ENCODE measurements at regions not wholly inside any gene's neighbourhood (a gene's known extent, or its start where the extent isn't known, plus 50 kb on each side); places are given as distances from the start of the nearest gene placed in this dataset.

DNA sequence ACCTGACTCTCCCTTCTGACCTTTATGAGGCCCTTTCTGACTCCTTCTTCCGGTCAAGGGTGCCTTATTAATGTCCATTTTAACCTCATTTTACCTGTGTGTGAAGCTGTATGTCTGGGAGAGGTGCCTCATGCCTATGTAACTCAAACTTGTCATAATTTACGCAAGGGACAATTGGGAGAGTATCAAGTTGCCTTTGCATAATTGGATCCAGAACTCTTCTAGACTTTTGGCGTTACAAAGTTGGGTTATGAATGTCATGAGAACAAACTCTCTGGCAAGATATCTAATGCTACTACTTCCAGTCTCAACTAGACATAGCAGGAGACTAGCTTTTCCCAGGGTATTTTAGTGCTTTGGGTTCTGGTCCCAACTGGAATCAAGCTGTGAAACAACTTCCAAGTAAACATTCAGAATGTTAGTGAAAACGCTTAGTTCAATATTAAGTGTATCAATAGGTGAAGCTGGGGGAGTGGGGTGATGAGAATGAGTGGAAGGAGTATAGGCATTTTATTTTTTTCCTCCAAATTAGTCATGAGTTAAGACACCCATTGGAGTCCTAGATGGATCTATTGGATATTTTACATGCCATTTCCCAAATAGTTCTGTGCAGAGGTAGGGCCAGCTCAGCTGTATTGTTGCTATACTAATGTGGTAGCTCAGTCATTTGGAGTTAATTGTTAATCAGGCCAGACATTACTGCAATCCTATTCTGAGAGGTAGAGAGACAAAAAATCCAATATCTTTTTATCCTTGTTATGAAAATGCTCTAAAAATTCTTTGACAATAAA, 159.9 kb downstream of the TFAP2B start:
- peak in 2 of 5 donors; percentile 32 to 35 for DNase-seq
- Histone ChIP-seq H3K27ac (ENCODE audit: low read depth in 2 of 2, low read length in 2 of 2) (peak overlapping the region; percentile 13 to 65), H3K4me3 (ENCODE audit: low read length in 3 of 3) (no peak overlapping the region), H3K27me3 (ENCODE audit: control insufficient read depth, insufficient read depth, low read length) (no peaks in the 10 kb centered on the region), H3K9me3 (ENCODE audit: control insufficient read depth in 2 of 3, insufficient read depth in 1 of 3, low read length in 3 of 3) (no peaks in the 10 kb centered on the region), H3K9ac (ENCODE audit: low read length in 3 of 3) (no peak overlapping the region), H3K36me3 (ENCODE audit: control insufficient read depth in 2 of 3, insufficient read depth in 3 of 3, low read length in 3 of 3) (no peaks in the 10 kb centered on the region), H3K4me1 (ENCODE audit: control insufficient read depth in 2 of 3, insufficient read depth in 2 of 3, low read depth in 1 of 3, low read length in 3 of 3) (peaks cover 0 to 5% (median 5%) of the 10 kb centered on the region in 3 donors)
- intact Hi-C loops (cut with DNase I) = no loop called here
- TF ChIP-seq, protein P1, sequence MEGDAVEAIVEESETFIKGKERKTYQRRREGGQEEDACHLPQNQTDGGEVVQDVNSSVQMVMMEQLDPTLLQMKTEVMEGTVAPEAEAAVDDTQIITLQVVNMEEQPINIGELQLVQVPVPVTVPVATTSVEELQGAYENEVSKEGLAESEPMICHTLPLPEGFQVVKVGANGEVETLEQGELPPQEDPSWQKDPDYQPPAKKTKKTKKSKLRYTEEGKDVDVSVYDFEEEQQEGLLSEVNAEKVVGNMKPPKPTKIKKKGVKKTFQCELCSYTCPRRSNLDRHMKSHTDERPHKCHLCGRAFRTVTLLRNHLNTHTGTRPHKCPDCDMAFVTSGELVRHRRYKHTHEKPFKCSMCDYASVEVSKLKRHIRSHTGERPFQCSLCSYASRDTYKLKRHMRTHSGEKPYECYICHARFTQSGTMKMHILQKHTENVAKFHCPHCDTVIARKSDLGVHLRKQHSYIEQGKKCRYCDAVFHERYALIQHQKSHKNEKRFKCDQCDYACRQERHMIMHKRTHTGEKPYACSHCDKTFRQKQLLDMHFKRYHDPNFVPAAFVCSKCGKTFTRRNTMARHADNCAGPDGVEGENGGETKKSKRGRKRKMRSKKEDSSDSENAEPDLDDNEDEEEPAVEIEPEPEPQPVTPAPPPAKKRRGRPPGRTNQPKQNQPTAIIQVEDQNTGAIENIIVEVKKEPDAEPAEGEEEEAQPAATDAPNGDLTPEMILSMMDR (IDR thresholded peaks at IDR 0.05; ENCODE audit: borderline replicate concordance, extremely low read depth, insufficient read depth) = no peak
- FAIRE-seq = no peak

DNA sequence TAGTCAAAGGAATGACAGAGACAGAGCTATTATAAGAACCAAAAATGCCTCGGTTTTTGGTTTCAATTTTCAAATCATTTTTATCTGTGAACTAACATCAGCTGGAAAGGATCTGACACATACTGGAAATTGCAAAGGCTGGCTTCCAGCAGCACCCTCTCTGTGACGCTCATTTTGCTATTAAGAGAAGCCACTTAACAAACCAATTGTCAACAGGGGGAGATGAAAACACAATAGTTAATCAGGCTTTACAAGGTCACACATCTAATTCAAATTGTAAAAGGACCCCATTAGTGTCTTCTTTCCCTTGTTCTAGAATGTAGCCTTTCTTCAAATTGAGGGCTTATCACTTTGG, 160.5 kb downstream of the TFAP2B start:
- DNase-seq (peak in 1 of 5 donors; percentile 7), FAIRE-seq (no peak)

DNA sequence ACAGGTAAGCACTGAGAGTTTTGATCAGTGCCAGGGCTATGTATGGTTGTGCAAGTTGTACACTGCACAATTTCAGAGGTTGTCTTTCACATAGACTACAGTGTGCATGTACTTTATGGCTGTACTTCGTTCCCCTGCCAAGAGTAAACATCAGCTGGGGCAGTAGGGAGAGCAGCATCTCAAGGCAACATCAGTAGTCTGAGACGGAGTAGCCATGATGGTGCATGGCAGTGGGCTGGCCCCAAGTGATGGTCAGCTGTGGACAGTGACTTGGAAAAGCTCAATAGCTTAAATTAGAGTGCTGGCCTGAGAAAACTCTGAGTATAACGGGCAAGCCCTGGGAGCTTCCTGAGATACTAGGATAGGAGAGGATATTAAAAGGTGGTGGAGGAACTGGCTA, 165.5 kb downstream of the TFAP2B start:
- H3K4me3 ChIP-seq (ENCODE audit: low read length in 3 of 3) = no peak overlapping the region
- no peaks in the 10 kb centered on the region for H3K9me3 ChIP-seq (ENCODE audit: control insufficient read depth in 2 of 3, insufficient read depth in 1 of 3, low read length in 3 of 3)
- no peak for FAIRE-seq
- no peak for DNase-seq
- no peak overlapping the region for H3K9ac ChIP-seq (ENCODE audit: low read length in 3 of 3)
- H3K4me1 ChIP-seq (ENCODE audit: control insufficient read depth in 2 of 3, insufficient read depth in 2 of 3, low read depth in 1 of 3, low read length in 3 of 3) = no peaks in the 10 kb centered on the region
- H3K27ac ChIP-seq (ENCODE audit: low read depth in 2 of 2, low read length in 2 of 2) = no peak overlapping the region
- TF ChIP-seq, protein P1 (IDR thresholded peaks at IDR 0.05; ENCODE audit: borderline replicate concordance, extremely low read depth, insufficient read depth) = no peak
- intact Hi-C loops (cut with DNase I) = no loop called here
- no peaks in the 10 kb centered on the region for H3K27me3 ChIP-seq (ENCODE audit: control insufficient read depth, insufficient read depth, low read length)
- no peaks in the 10 kb centered on the region for H3K36me3 ChIP-seq (ENCODE audit: control insufficient read depth in 2 of 3, insufficient read depth in 3 of 3, low read length in 3 of 3)

More for the DNA sequence above, 160.5 kb downstream of the TFAP2B start:
- TF ChIP-seq, protein P1 (IDR thresholded peaks at IDR 0.05; ENCODE audit: borderline replicate concordance, extremely low read depth, insufficient read depth) = no peak
- Histone ChIP-seq H3K9ac (ENCODE audit: low read length in 3 of 3) (no peak overlapping the region), H3K9me3 (ENCODE audit: control insufficient read depth in 2 of 3, insufficient read depth in 1 of 3, low read length in 3 of 3) (no peaks in the 10 kb centered on the region), H3K27ac (ENCODE audit: low read depth in 2 of 2, low read length in 2 of 2) (peak overlapping the region; percentile 13 to 33), H3K36me3 (ENCODE audit: control insufficient read depth in 2 of 3, insufficient read depth in 3 of 3, low read length in 3 of 3) (no peaks in the 10 kb centered on the region), H3K4me3 (ENCODE audit: low read length in 3 of 3) (no peak overlapping the region), H3K4me1 (ENCODE audit: control insufficient read depth in 2 of 3, insufficient read depth in 2 of 3, low read depth in 1 of 3, low read length in 3 of 3) (peaks cover 0 to 5% (median 5%) of the 10 kb centered on the region in 3 donors), H3K27me3 (ENCODE audit: control insufficient read depth, insufficient read depth, low read length) (no peaks in the 10 kb centered on the region)
- intact Hi-C loops (cut with DNase I) = no loop called here

Data from kidney (tissue), 13 donors.